Esophagus squamous epithelium (tissue), 4 donors: ENCODE measurements at regions not wholly inside any gene's neighbourhood (a gene's known extent, or its start where the extent isn't known, plus 50 kb on each side); places are given as distances from the start of the nearest gene placed in this dataset.

Experiments used
- POLR2A ChIP-seq, 4 donors: fragments of 450-650 bp; IDR thresholded peaks; one replicate each; pipeline ENCODE4 v1.6.1; 2017; ENCODE audit warnings: antibody characterized with exemption in 4 of 4, mild to moderate bottlenecking in 4 of 4, moderate library complexity in 3 of 4
- TF ChIP-seq, protein P1 (sequence below), 6 experiments: fragments of 450-650 bp in 4 of 6; fragments of 200-600 bp in 2 of 6; sonication (generic) in 2 of 6; IDR thresholded peaks; one replicate each; pipeline ENCODE4 v1.5.1; 2016 to 2019; ENCODE audit warnings: antibody characterized with exemption in 6 of 6, mild to moderate bottlenecking in 4 of 6, moderate library complexity in 4 of 6

DNA sequence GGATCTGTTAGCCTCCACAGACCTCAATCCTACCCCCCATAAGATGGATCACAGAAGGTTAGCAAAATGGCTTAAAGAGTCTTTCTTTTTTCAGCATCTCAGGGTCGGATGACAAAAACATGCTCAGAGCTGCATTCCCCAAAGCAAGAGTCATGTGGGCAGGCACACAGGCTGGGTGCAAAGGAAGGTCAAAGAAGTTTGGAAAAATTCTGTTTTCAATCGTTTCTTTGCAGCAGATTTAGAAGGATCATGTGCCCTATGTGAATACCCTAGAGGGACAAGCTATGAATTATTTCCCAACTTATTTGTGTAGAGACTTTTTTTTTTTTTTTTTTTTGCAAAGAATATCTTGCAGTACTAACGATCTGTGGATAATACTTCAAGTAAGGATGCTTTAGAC is 845.4 kb downstream of the VRK1 start:
- TF ChIP-seq, protein P1, sequence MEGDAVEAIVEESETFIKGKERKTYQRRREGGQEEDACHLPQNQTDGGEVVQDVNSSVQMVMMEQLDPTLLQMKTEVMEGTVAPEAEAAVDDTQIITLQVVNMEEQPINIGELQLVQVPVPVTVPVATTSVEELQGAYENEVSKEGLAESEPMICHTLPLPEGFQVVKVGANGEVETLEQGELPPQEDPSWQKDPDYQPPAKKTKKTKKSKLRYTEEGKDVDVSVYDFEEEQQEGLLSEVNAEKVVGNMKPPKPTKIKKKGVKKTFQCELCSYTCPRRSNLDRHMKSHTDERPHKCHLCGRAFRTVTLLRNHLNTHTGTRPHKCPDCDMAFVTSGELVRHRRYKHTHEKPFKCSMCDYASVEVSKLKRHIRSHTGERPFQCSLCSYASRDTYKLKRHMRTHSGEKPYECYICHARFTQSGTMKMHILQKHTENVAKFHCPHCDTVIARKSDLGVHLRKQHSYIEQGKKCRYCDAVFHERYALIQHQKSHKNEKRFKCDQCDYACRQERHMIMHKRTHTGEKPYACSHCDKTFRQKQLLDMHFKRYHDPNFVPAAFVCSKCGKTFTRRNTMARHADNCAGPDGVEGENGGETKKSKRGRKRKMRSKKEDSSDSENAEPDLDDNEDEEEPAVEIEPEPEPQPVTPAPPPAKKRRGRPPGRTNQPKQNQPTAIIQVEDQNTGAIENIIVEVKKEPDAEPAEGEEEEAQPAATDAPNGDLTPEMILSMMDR (IDR thresholded peaks at IDR 0.05): no peak
- no peak for TF ChIP-seq POLR2A (IDR thresholded peaks at IDR 0.05)
